ENCODE measurements at regions not wholly inside any gene's neighbourhood (a gene's known extent, or its start where the extent isn't known, plus 50 kb on each side); places are given as distances from the start of the nearest gene placed in this dataset.
"Not testable (repeated sequence)": the region's sequence is repeated elsewhere in the genome, so short reads cannot be mapped to it uniquely, and the experiment has no call there.

GRCh38 chr3:113377158-113377557 lies 64.1 kb downstream of the CFAP44 start:
- Histone ChIP-seq H3K4ac (ENCODE audit: low read depth in 1 of 2, low read length in 2 of 2) (no peak overlapping the region), H2AFZ (ENCODE audit: low read depth, low read length) (no peak overlapping the region), H2BK15ac (ENCODE audit: low read depth, poor library complexity, severe bottlenecking) (no peak overlapping the region), H3K4me3 (ENCODE audit: insufficient read depth in 1 of 2, low read depth in 1 of 2, low read length in 2 of 2) (no peak overlapping the region), H3K4me2 (ENCODE audit: low read length, poor library complexity, severe bottlenecking) (no peak overlapping the region), H3K18ac (ENCODE audit: low read depth in 1 of 2, low read length in 2 of 2) (no peak overlapping the region), H2BK5ac (ENCODE audit: low read depth, low read length, poor library complexity, severe bottlenecking) (no peak overlapping the region), H3K4me1 (ENCODE audit: control insufficient read depth, insufficient read depth, low read depth, low read length) (no peaks in the 10 kb centered on the region), H2AK5ac (ENCODE audit: low read length, severe bottlenecking) (no peak overlapping the region), H4K91ac (ENCODE audit: low read length) (no peak overlapping the region), H3K23ac (ENCODE audit: low read length in 2 of 2) (no peak overlapping the region), H3K79me1 (replicated peaks; ENCODE audit: low read length, poor library complexity, severe bottlenecking) (no peaks in the 10 kb centered on the region), H4K8ac (ENCODE audit: low read length) (no peak overlapping the region), H3K36me3 (ENCODE audit: control insufficient read depth in 1 of 2, insufficient read depth in 2 of 2, low read depth in 1 of 2, low read length in 2 of 2) (no peaks in the 10 kb centered on the region), H3K9me3 (ENCODE audit: control insufficient read depth, low read length) (no peaks in the 10 kb centered on the region), H3K9ac (ENCODE audit: low read length) (no peak overlapping the region), H2BK12ac (ENCODE audit: low read length in 2 of 2) (no peak overlapping the region), H3K27ac (ENCODE audit: low read length, poor library complexity, severe bottlenecking) (no peak overlapping the region), H3K27me3 (ENCODE audit: control insufficient read depth in 1 of 2, insufficient read depth in 1 of 2, low read length in 2 of 2) (no peaks in the 10 kb centered on the region), H3K14ac (ENCODE audit: low read length in 2 of 2) (no peak overlapping the region), H2BK120ac (ENCODE audit: low read depth, low read length) (no peak overlapping the region)
- no peak for DNase-seq

DNA sequence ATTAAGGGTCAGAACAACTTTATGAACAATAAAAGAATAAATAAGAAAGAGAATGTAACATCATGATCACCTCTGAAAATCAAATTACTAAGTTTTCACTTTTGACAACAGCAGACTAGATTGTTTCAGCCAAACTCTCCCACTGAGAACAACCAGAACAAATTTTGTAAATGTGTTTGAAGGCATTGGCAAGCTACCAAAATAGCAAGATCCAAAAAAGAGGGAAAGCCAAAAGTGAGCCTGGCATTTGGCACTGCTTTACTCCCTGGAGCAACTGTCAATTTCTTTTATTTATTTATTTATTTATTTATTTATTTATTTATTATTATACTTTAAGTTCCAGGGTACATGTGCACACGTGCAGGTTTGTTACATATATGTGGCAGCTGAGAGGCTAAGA lies 67.2 kb downstream of the CFAP44 start:
- no peak for DNase-seq
- H3K23ac ChIP-seq (ENCODE audit: low read length in 2 of 2), result no peak overlapping the region
- H3K4ac ChIP-seq (ENCODE audit: low read depth in 1 of 2, low read length in 2 of 2), result no peak overlapping the region
- H2AFZ ChIP-seq (ENCODE audit: low read depth, low read length), result no peak overlapping the region
- H3K14ac ChIP-seq (ENCODE audit: low read length in 2 of 2), result no peak overlapping the region
- H3K9ac ChIP-seq (ENCODE audit: low read length), result no peak overlapping the region
- H3K9me3 ChIP-seq (ENCODE audit: control insufficient read depth, low read length), result no peaks in the 10 kb centered on the region
- no peak overlapping the region for H3K4me2 ChIP-seq (ENCODE audit: low read length, poor library complexity, severe bottlenecking)
- H4K91ac ChIP-seq (ENCODE audit: low read length), result no peak overlapping the region
- no peak overlapping the region for H3K18ac ChIP-seq (ENCODE audit: low read depth in 1 of 2, low read length in 2 of 2)
- H2BK12ac ChIP-seq (ENCODE audit: low read length in 2 of 2), result no peak overlapping the region
- no peak overlapping the region for H2AK5ac ChIP-seq (ENCODE audit: low read length, severe bottlenecking)
- no peak overlapping the region for H3K4me3 ChIP-seq (ENCODE audit: insufficient read depth in 1 of 2, low read depth in 1 of 2, low read length in 2 of 2)
- no peak overlapping the region for H2BK5ac ChIP-seq (ENCODE audit: low read depth, low read length, poor library complexity, severe bottlenecking)
- no peak overlapping the region for H2BK15ac ChIP-seq (ENCODE audit: low read depth, poor library complexity, severe bottlenecking)
- H4K8ac ChIP-seq (ENCODE audit: low read length), result no peak overlapping the region
- H3K27ac ChIP-seq (ENCODE audit: low read length, poor library complexity, severe bottlenecking), result no peak overlapping the region
- no peak overlapping the region for H2BK120ac ChIP-seq (ENCODE audit: low read depth, low read length)
- no peaks in the 10 kb centered on the region for H3K79me1 ChIP-seq (replicated peaks; ENCODE audit: low read length, poor library complexity, severe bottlenecking)
- no peaks in the 10 kb centered on the region for H3K27me3 ChIP-seq (ENCODE audit: control insufficient read depth in 1 of 2, insufficient read depth in 1 of 2, low read length in 2 of 2)
- 75% methylated on average over 1 of the region's 1 CpG for WGBS
- no peaks in the 10 kb centered on the region for H3K4me1 ChIP-seq (ENCODE audit: control insufficient read depth, insufficient read depth, low read depth, low read length)
- H3K36me3 ChIP-seq (ENCODE audit: control insufficient read depth in 1 of 2, insufficient read depth in 2 of 2, low read depth in 1 of 2, low read length in 2 of 2), result no peaks in the 10 kb centered on the region

- H3K79me1 ChIP-seq (replicated peaks; ENCODE audit: low read length, poor library complexity, severe bottlenecking); H3K36me3 ChIP-seq (ENCODE audit: control insufficient read depth in 1 of 2, insufficient read depth in 2 of 2, low read depth in 1 of 2, low read length in 2 of 2); H2AK5ac ChIP-seq (ENCODE audit: low read length, severe bottlenecking); H4K8ac ChIP-seq (ENCODE audit: low read length); H2BK15ac ChIP-seq (ENCODE audit: low read depth, poor library complexity, severe bottlenecking); H3K4me1 ChIP-seq (ENCODE audit: control insufficient read depth, insufficient read depth, low read depth, low read length); DNase-seq; H2BK12ac ChIP-seq (ENCODE audit: low read length in 2 of 2); H3K9me3 ChIP-seq (ENCODE audit: control insufficient read depth, low read length); H3K4ac ChIP-seq (ENCODE audit: low read depth in 1 of 2, low read length in 2 of 2); H2AFZ ChIP-seq (ENCODE audit: low read depth, low read length); H4K91ac ChIP-seq (ENCODE audit: low read length); H3K23ac ChIP-seq (ENCODE audit: low read length in 2 of 2); H2BK120ac ChIP-seq (ENCODE audit: low read depth, low read length); H3K18ac ChIP-seq (ENCODE audit: low read depth in 1 of 2, low read length in 2 of 2); H3K14ac ChIP-seq (ENCODE audit: low read length in 2 of 2); H2BK5ac ChIP-seq (ENCODE audit: low read depth, low read length, poor library complexity, severe bottlenecking); H3K9ac ChIP-seq (ENCODE audit: low read length); H3K4me3 ChIP-seq (ENCODE audit: insufficient read depth in 1 of 2, low read depth in 1 of 2, low read length in 2 of 2); H3K4me2 ChIP-seq (ENCODE audit: low read length, poor library complexity, severe bottlenecking); H3K27ac ChIP-seq (ENCODE audit: low read length, poor library complexity, severe bottlenecking); H3K27me3 ChIP-seq (ENCODE audit: control insufficient read depth in 1 of 2, insufficient read depth in 1 of 2, low read length in 2 of 2): not testable (repeated sequence)
- WGBS, result 88% methylated on average over 7 of the region's 7 CpGs
These were observed 74.5 kb downstream of the CFAP44 start for GRCh38 chr3:113366800-113367199.

GRCh38 chr3:113355340-113355739 lies 86.0 kb downstream of the CFAP44 start:
- not testable (repeated sequence) for H3K4me2 ChIP-seq (ENCODE audit: low read length, poor library complexity, severe bottlenecking); H2BK15ac ChIP-seq (ENCODE audit: low read depth, poor library complexity, severe bottlenecking); H4K8ac ChIP-seq (ENCODE audit: low read length); H3K4me1 ChIP-seq (ENCODE audit: control insufficient read depth, insufficient read depth, low read depth, low read length); H2BK5ac ChIP-seq (ENCODE audit: low read depth, low read length, poor library complexity, severe bottlenecking); H2BK120ac ChIP-seq (ENCODE audit: low read depth, low read length); H3K9ac ChIP-seq (ENCODE audit: low read length); H2BK12ac ChIP-seq (ENCODE audit: low read length in 2 of 2); H3K36me3 ChIP-seq (ENCODE audit: control insufficient read depth in 1 of 2, insufficient read depth in 2 of 2, low read depth in 1 of 2, low read length in 2 of 2); H3K23ac ChIP-seq (ENCODE audit: low read length in 2 of 2); H4K91ac ChIP-seq (ENCODE audit: low read length); H2AK5ac ChIP-seq (ENCODE audit: low read length, severe bottlenecking); H3K18ac ChIP-seq (ENCODE audit: low read depth in 1 of 2, low read length in 2 of 2); DNase-seq; H3K4me3 ChIP-seq (ENCODE audit: insufficient read depth in 1 of 2, low read depth in 1 of 2, low read length in 2 of 2); H3K4ac ChIP-seq (ENCODE audit: low read depth in 1 of 2, low read length in 2 of 2); H3K27me3 ChIP-seq (ENCODE audit: control insufficient read depth in 1 of 2, insufficient read depth in 1 of 2, low read length in 2 of 2); H2AFZ ChIP-seq (ENCODE audit: low read depth, low read length); H3K79me1 ChIP-seq (replicated peaks; ENCODE audit: low read length, poor library complexity, severe bottlenecking); H3K9me3 ChIP-seq (ENCODE audit: control insufficient read depth, low read length); H3K27ac ChIP-seq (ENCODE audit: low read length, poor library complexity, severe bottlenecking); H3K14ac ChIP-seq (ENCODE audit: low read length in 2 of 2)
- WGBS, result 100% methylated on average over 5 of the region's 5 CpGs

All from mesenchymal stem cell (in vitro differentiated cells and primary cell).